ENCODE measurements at regions not wholly inside any gene's neighbourhood (a gene's known extent, or its start where the extent isn't known, plus 50 kb on each side); places are given as distances from the start of the nearest gene placed in this dataset.

DNA sequence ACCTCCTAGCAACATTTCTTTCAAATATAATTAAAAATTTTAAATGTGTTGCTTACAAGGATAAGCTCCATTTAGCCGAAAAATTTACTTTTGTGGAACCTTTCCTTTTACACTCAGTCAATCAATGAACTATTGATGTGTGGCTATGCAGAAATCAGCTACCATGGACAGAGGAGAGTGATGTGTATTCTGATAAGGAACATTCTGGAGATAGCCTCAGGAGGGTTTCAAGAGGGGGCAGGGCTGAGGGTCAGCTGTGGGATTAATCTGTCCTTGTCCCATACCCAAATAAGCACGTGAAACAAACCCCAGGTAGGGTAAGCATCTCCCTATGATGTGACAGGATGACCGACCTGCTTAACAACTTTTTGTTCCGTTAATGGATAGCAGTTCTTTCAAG lies 192.6 kb upstream of the PROK2 start (continued):
- TF ChIP-seq CHD7 (IDR thresholded peaks at IDR 0.05; ENCODE audit: insufficient replicate concordance, low read length) (no peak), SIN3A (conservative IDR thresholded peaks at IDR 0.05 in 1 of 2, IDR thresholded peaks at IDR 0.05 in 1 of 2; ENCODE audit: low read depth in 1 of 2, low read length in 2 of 2) (no peak), CEBPB (IDR thresholded peaks at IDR 0.05; ENCODE audit: low read depth, low read length) (no peak), HDAC6 (IDR thresholded peaks at IDR 0.05; ENCODE audit: low read depth, low read length) (no peak), KDM4A (IDR thresholded peaks at IDR 0.05; ENCODE audit: low read depth, low read length, severe bottlenecking) (no peak)

Measured in H1 (cell line).